T-cell (primary cell): ENCODE measurements at regions not wholly inside any gene's neighbourhood (a gene's known extent, or its start where the extent isn't known, plus 50 kb on each side); places are given as distances from the start of the nearest gene placed in this dataset.
"Not testable (repeated sequence)": the region's sequence is repeated elsewhere in the genome, so short reads cannot be mapped to it uniquely, and the experiment has no call there.

Source experiments
- ATAC-seq, 4 experiments: fragments of 200-7000 bp in 3 of 4; fragments of 150-1000 bp in 1 of 4; cut with Tn5 transposase; replicated peaks in 1 of 4; 1 replicate in 3 of 4; 2 replicates in 1 of 4; pipeline ENCODE4 v1.10.0; 2021; ENCODE audit warnings: moderate library complexity in 3 of 4, mild to moderate bottlenecking in 2 of 4, moderate number of reproducible peaks in 1 of 4
- CTCF ChIA-PET, 2 donors: fragments of 300-600 bp; sonication (Branson Sonifier 250); formaldehyde crosslinking; loops; one replicate each; lab custom pipeline; 2022; ENCODE audit warnings: antibody characterized with exemption in 2 of 2; lab: Charles Lee
- POLR2A ChIA-PET, 2 donors: fragments of 300-600 bp; sonication (Branson Sonifier 250); formaldehyde crosslinking; loops; one replicate each; lab custom pipeline; 2022; ENCODE audit warnings: antibody characterized with exemption in 2 of 2; lab: Charles Lee
- DNase-seq, 35 experiments: peaks; one replicate each; pipeline versions ENCODE4 v3.0.0 to v3.0.0-alpha.2; 2013 to 2023
- H3K27ac ChIP-seq: one replicate; pipeline ENCODE4 v1.5.1; 2013; ENCODE audit warnings: low read length
- H3K27me3 ChIP-seq, 2 experiments: replicated peaks in 1 of 2; 1 replicate in 1 of 2; 2 replicates in 1 of 2; pipeline versions ENCODE4 v1.6.1 to v1.7.0; 2013; ENCODE audit warnings: low read length in 1 of 2, mixed read lengths in 1 of 2; ENCODE audit not compliant: control insufficient read depth in 2 of 2, insufficient read depth in 2 of 2; ENCODE audit errors: extremely low read depth in 1 of 2
- H3K36me3 ChIP-seq, 2 donors: 1 replicate in 1 of 2; 2 replicates in 1 of 2; pipeline versions ENCODE4 v1.6.1 to v1.7.0; 2013; ENCODE audit warnings: low read length in 1 of 2; ENCODE audit not compliant: control insufficient read depth in 2 of 2, insufficient read depth in 1 of 2; ENCODE audit errors: extremely low read depth in 1 of 2
- H3K4me1 ChIP-seq, 2 experiments: 1 replicate in 1 of 2; 2 replicates in 1 of 2; pipeline versions ENCODE4 v1.6.1 to v1.7.0; 2013; ENCODE audit warnings: low read length in 2 of 2, mixed read lengths in 1 of 2; ENCODE audit not compliant: insufficient read depth in 2 of 2, control insufficient read depth in 1 of 2; ENCODE audit errors: extremely low read depth in 1 of 2
- H3K4me3 ChIP-seq, 2 donors: 1 replicate in 1 of 2; 2 replicates in 1 of 2; pipeline versions ENCODE4 v1.5.1 to v1.7.0; 2013; ENCODE audit warnings: mild to moderate bottlenecking in 2 of 2, low read length in 1 of 2, moderate library complexity in 1 of 2; ENCODE audit not compliant: control insufficient read depth in 1 of 2; ENCODE audit errors: extremely low read depth in 1 of 2
- H3K9me3 ChIP-seq: 2 replicates; pipeline ENCODE4 v1.7.0; 2013
- H3K27ac Mint-ChIP-seq, 2 donors: one replicate each; pipeline ENCODE4 v1.8.0; 2020 to 2021; ENCODE audit warnings: mild to moderate bottlenecking in 2 of 2, mixed read lengths in 2 of 2
- H3K27me3 Mint-ChIP-seq, 2 donors: one replicate each; pipeline ENCODE4 v1.8.0; 2021 to 2022; ENCODE audit warnings: mixed read lengths in 2 of 2
- H3K36me3 Mint-ChIP-seq: one replicate; pipeline ENCODE4 v1.8.0; 2021; ENCODE audit warnings: mixed read lengths
- H3K4me1 Mint-ChIP-seq, 3 donors: one replicate each; pipeline ENCODE4 v1.8.0; 2020 to 2022; ENCODE audit warnings: mixed read lengths in 3 of 3, mild to moderate bottlenecking in 1 of 3
- H3K4me3 Mint-ChIP-seq, 3 donors: one replicate each; pipeline ENCODE4 v1.8.0; 2020 to 2022; ENCODE audit warnings: mild to moderate bottlenecking in 3 of 3, mixed read lengths in 3 of 3, moderate library complexity in 3 of 3
- H3K9me3 Mint-ChIP-seq, 3 donors: one replicate each; pipeline ENCODE4 v1.8.0; 2020 to 2022; ENCODE audit warnings: mixed read lengths in 3 of 3
- WGBS: methylation state at CpG from one replicate; pipeline ENCODE4 v1.1.5; 2013; ENCODE audit warnings: missing lambda C conversion rate; ENCODE audit not compliant: insufficient coverage; 5-methylcytosine and 5-hydroxymethylcytosine counted together

GRCh38 chr4:118461435-118461834 lies 108.6 kb upstream of the PRSS12 start:
- H3K4me1 ChIP-seq, CTCF ChIA-PET, H3K27me3 ChIP-seq, ATAC-seq, H3K9me3 Mint-ChIP-seq, H3K4me1 Mint-ChIP-seq, H3K27ac ChIP-seq, H3K9me3 ChIP-seq, DNase-seq, H3K4me3 ChIP-seq, POLR2A ChIA-PET, H3K4me3 Mint-ChIP-seq, H3K27ac Mint-ChIP-seq, H3K36me3 Mint-ChIP-seq, H3K27me3 Mint-ChIP-seq, H3K36me3 ChIP-seq: not testable (repeated sequence)
- 90% methylated on average over 2 of the region's 5 CpGs for WGBS

- POLR2A ChIA-PET, ATAC-seq, H3K27ac Mint-ChIP-seq, H3K36me3 Mint-ChIP-seq, DNase-seq, H3K36me3 ChIP-seq, H3K4me1 Mint-ChIP-seq, H3K9me3 Mint-ChIP-seq, H3K4me1 ChIP-seq, H3K27ac ChIP-seq, H3K4me3 Mint-ChIP-seq, CTCF ChIA-PET, H3K27me3 Mint-ChIP-seq, H3K27me3 ChIP-seq, H3K4me3 ChIP-seq, H3K9me3 ChIP-seq: not testable (repeated sequence)
- WGBS = no CpG with 5 or more reads among the region's 2 CpGs
These were observed 113.0 kb upstream of the PRSS12 start for GRCh38 chr4:118465831-118466230.

GRCh38 chr4:118474001-118474626 lies 121.3 kb upstream of the PRSS12 start:
- H3K36me3 ChIP-seq, CTCF ChIA-PET, H3K4me1 Mint-ChIP-seq, H3K27me3 Mint-ChIP-seq, H3K9me3 Mint-ChIP-seq, H3K27ac Mint-ChIP-seq, H3K4me3 Mint-ChIP-seq, ATAC-seq, H3K4me1 ChIP-seq, DNase-seq, H3K4me3 ChIP-seq, POLR2A ChIA-PET, H3K36me3 Mint-ChIP-seq, H3K27me3 ChIP-seq, H3K9me3 ChIP-seq, H3K27ac ChIP-seq: not testable (repeated sequence)
- no CpG with 5 or more reads among the region's 3 CpGs for WGBS

- POLR2A ChIA-PET, ATAC-seq, H3K9me3 ChIP-seq, H3K27ac ChIP-seq, H3K27ac Mint-ChIP-seq, H3K4me3 ChIP-seq, H3K4me1 Mint-ChIP-seq, H3K4me3 Mint-ChIP-seq, H3K9me3 Mint-ChIP-seq, DNase-seq, H3K27me3 Mint-ChIP-seq, H3K36me3 ChIP-seq, CTCF ChIA-PET, H3K4me1 ChIP-seq, H3K36me3 Mint-ChIP-seq, H3K27me3 ChIP-seq: not testable (repeated sequence)
These were observed 122.0 kb upstream of the PRSS12 start for GRCh38 chr4:118474771-118475170.

GRCh38 chr4:118475901-118476300 lies 123.1 kb upstream of the PRSS12 start:
- H3K27me3 Mint-ChIP-seq, H3K36me3 ChIP-seq, H3K4me3 ChIP-seq, H3K27ac ChIP-seq, H3K4me1 ChIP-seq, H3K27me3 ChIP-seq, ATAC-seq, H3K36me3 Mint-ChIP-seq, H3K9me3 Mint-ChIP-seq, CTCF ChIA-PET, H3K27ac Mint-ChIP-seq, H3K9me3 ChIP-seq, H3K4me1 Mint-ChIP-seq, DNase-seq, H3K4me3 Mint-ChIP-seq, POLR2A ChIA-PET: not testable (repeated sequence)
- WGBS = no CpG with 5 or more reads among the region's 3 CpGs

- CTCF ChIA-PET, H3K4me1 ChIP-seq, ATAC-seq, H3K9me3 ChIP-seq, H3K27ac Mint-ChIP-seq, H3K4me1 Mint-ChIP-seq, DNase-seq, POLR2A ChIA-PET, H3K36me3 ChIP-seq, H3K9me3 Mint-ChIP-seq, H3K4me3 ChIP-seq, H3K36me3 Mint-ChIP-seq, H3K27me3 ChIP-seq, H3K4me3 Mint-ChIP-seq, H3K27ac ChIP-seq, H3K27me3 Mint-ChIP-seq: not testable (repeated sequence)
These were observed 125.0 kb upstream of the PRSS12 start for GRCh38 chr4:118477826-118478225.

- H3K36me3 Mint-ChIP-seq, H3K4me1 ChIP-seq, H3K4me3 Mint-ChIP-seq, H3K27ac ChIP-seq, H3K4me3 ChIP-seq, ATAC-seq, H3K9me3 ChIP-seq, H3K36me3 ChIP-seq, POLR2A ChIA-PET, CTCF ChIA-PET, H3K27me3 ChIP-seq, DNase-seq, H3K27ac Mint-ChIP-seq, H3K4me1 Mint-ChIP-seq, H3K9me3 Mint-ChIP-seq: not testable (repeated sequence)
- 73% methylated on average over 2 of the region's 3 CpGs for WGBS
- peaks cover 3 to 11% of the 10 kb centered on the region in 2 donors for H3K27me3 Mint-ChIP-seq
These were observed 133.1 kb upstream of the PRSS12 start for GRCh38 chr4:118485801-118486314.
